HG03039 (cell line): ENCODE measurements at regions not wholly inside any gene's neighbourhood (a gene's known extent, or its start where the extent isn't known, plus 50 kb on each side); places are given as distances from the start of the nearest gene placed in this dataset.

Source experiments
- ATAC-seq: cut with Tn5 transposase; IDR thresholded peaks from one replicate; pipeline ENCODE4 v1.9.1; 2021; ENCODE audit warnings: mild to moderate bottlenecking, moderate library complexity; ENCODE audit not compliant: unreplicated experiment

- no peak for ATAC-seq
Measured at GRCh38 chr20:60125513-60125912, 167.3 kb downstream of the CDH26 start.

- no peak for ATAC-seq
Measured at GRCh38 chr20:60126975-60127374, 168.8 kb downstream of the CDH26 start.

- ATAC-seq, result no peak
Measured at GRCh38 chr20:60131375-60131774, 173.2 kb downstream of the CDH26 start.

- ATAC-seq, result no peak
Measured at GRCh38 chr20:60132162-60132826, 174.1 kb downstream of the CDH26 start.

GRCh38 chr20:60132827-60133670 is 174.8 kb downstream of the CDH26 start:
- ATAC-seq, result no peak

- no peak for ATAC-seq
Measured at GRCh38 chr20:60135276-60135675, 177.1 kb downstream of the CDH26 start.

- ATAC-seq, result no peak
Measured at GRCh38 chr20:60136645-60137401, 178.6 kb downstream of the CDH26 start.

GRCh38 chr20:60137657-60138245 is 179.5 kb downstream of the CDH26 start:
- ATAC-seq, result no peak

- no peak for ATAC-seq
Measured at GRCh38 chr20:60138256-60139220, 180.3 kb downstream of the CDH26 start.

GRCh38 chr20:60139663-60140446 is 181.6 kb downstream of the CDH26 start:
- ATAC-seq, result no peak

GRCh38 chr20:60142587-60142986 is 184.4 kb downstream of the CDH26 start:
- ATAC-seq, result no peak

GRCh38 chr20:60143261-60143842 is 185.1 kb downstream of the CDH26 start:
- ATAC-seq, result no peak

- ATAC-seq, result no peak
Measured at GRCh38 chr20:60144404-60144803, 186.2 kb downstream of the CDH26 start.

- ATAC-seq, result no peak
Measured at GRCh38 chr20:60144974-60145527, 186.8 kb downstream of the CDH26 start.

GRCh38 chr20:60147004-60147403 is 188.8 kb downstream of the CDH26 start:
- ATAC-seq, result no peak

GRCh38 chr20:60148885-60149284 is 190.7 kb downstream of the CDH26 start:
- no peak for ATAC-seq

GRCh38 chr20:60152792-60153191 is 194.6 kb downstream of the CDH26 start:
- ATAC-seq, result no peak

GRCh38 chr20:60160451-60161145 is 202.4 kb downstream of the CDH26 start:
- no peak for ATAC-seq
